HCT116 (cell line): ENCODE measurements at regions not wholly inside any gene's neighbourhood (a gene's known extent, or its start where the extent isn't known, plus 50 kb on each side); places are given as distances from the start of the nearest gene placed in this dataset.
"Not testable (repeated sequence)": the region's sequence is repeated elsewhere in the genome, so short reads cannot be mapped to it uniquely, and the experiment has no call there.

Experiments used
- CTCF ChIP-seq, 3 experiments: fragments of 200-600 bp in 1 of 3; sonication (generic) in 1 of 3; IDR thresholded peaks in 2 of 3; conservative IDR thresholded peaks in 1 of 3; 2 replicates each; pipeline ENCODE4 v1.5.1; 2012 to 2017; ENCODE audit warnings: low read depth in 2 of 3, low read length in 2 of 3, antibody characterized with exemption in 1 of 3, borderline replicate concordance in 1 of 3, control low read depth in 1 of 3, mild to moderate bottlenecking in 1 of 3, mixed read lengths in 1 of 3, mixed run types in 1 of 3, moderate library complexity in 1 of 3; ENCODE audit not compliant: insufficient read depth in 1 of 3
- EGR1 ChIP-seq: IDR thresholded peaks from 2 replicates; pipeline ENCODE4 v1.6.1; 2012; ENCODE audit warnings: low read depth
- EZH2 ChIP-seq: fragments of 200-600 bp; sonication (generic); IDR thresholded peaks from 2 replicates; pipeline ENCODE4 v1.6.1; 2017; ENCODE audit warnings: antibody characterized with exemption, mixed run types
- EZH2phosphoT487 ChIP-seq: fragments of 200-600 bp; IDR thresholded peaks from 2 replicates; pipeline ENCODE4 v1.6.1; 2018; ENCODE audit warnings: antibody characterized with exemption, borderline replicate concordance
- POLR2A ChIP-seq: IDR thresholded peaks from 2 replicates; pipeline ENCODE4 v1.7.0; 2011; ENCODE audit warnings: borderline replicate concordance; ENCODE audit not compliant: insufficient read depth, insufficient read length; ENCODE audit errors: extremely low read depth
- POLR2AphosphoS5 ChIP-seq: IDR thresholded peaks from 2 replicates; pipeline ENCODE4 v1.6.1; 2011; ENCODE audit warnings: mild to moderate bottlenecking, low read depth, low read length, moderate library complexity
- TCF7L2 ChIP-seq: IDR thresholded peaks from 2 replicates; pipeline ENCODE4 v1.7.0; 2011; ENCODE audit warnings: borderline replicate concordance, inconsistent platforms; ENCODE audit not compliant: insufficient read depth, insufficient read length; ENCODE audit errors: extremely low read depth
- YY1 ChIP-seq: IDR thresholded peaks from 2 replicates; pipeline ENCODE4 v1.6.1; 2011; ENCODE audit warnings: low read length, low read depth, moderate library complexity, mild to moderate bottlenecking; ENCODE audit not compliant: insufficient replicate concordance; ENCODE audit errors: extremely low read depth
- ZBTB33 ChIP-seq: IDR thresholded peaks from 2 replicates; pipeline ENCODE4 v1.6.1; 2011; ENCODE audit warnings: mild to moderate bottlenecking, low read length, moderate library complexity; ENCODE audit not compliant: insufficient replicate concordance; ENCODE audit errors: extremely low read depth
- TF ChIP-seq, protein P1 (sequence below): IDR thresholded peaks from 2 replicates; pipeline ENCODE4 v1.6.1; 2012

GRCh38 chr1:244334842-244335241 lies 116.9 kb downstream of the ADSS2 start:
- TF ChIP-seq ZBTB33; EGR1; EZH2phosphoT487; CTCF (IDR thresholded peaks at IDR 0.05 in 2 of 3, conservative IDR thresholded peaks at IDR 0.05 in 1 of 3; ENCODE audit: borderline replicate concordance in 1 of 3, insufficient read depth in 1 of 3, low read depth in 2 of 3, low read length in 2 of 3); POLR2AphosphoS5; POLR2A; TCF7L2; YY1; EZH2: not testable (repeated sequence)
- TF ChIP-seq, protein P1, sequence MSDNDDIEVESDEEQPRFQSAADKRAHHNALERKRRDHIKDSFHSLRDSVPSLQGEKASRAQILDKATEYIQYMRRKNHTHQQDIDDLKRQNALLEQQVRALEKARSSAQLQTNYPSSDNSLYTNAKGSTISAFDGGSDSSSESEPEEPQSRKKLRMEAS: not testable (repeated sequence)
